ENCODE measurements at regions not wholly inside any gene's neighbourhood (a gene's known extent, or its start where the extent isn't known, plus 50 kb on each side); places are given as distances from the start of the nearest gene placed in this dataset.

DNA sequence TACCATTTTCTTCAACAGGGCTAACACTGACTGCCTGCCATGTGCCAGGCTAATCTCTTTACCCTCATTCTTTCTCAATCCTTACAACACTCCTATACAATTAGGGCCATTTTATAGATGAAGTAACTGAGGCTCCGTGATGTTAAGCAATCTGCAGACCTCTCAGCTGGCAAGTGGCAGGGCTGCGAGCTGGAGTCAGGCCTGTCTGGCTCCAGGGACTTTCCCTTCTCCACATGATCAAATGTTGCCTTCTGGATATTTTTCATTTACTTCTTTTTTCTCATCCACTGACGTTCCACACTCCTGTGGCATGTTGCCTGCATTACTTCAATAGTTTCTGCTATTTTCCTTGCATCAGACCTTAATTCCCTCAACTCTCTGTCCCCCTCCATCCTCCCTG, 55.2 kb upstream of the TAGAP start:
- DNase-seq (ENCODE audit: low read depth) = no peak

DNA sequence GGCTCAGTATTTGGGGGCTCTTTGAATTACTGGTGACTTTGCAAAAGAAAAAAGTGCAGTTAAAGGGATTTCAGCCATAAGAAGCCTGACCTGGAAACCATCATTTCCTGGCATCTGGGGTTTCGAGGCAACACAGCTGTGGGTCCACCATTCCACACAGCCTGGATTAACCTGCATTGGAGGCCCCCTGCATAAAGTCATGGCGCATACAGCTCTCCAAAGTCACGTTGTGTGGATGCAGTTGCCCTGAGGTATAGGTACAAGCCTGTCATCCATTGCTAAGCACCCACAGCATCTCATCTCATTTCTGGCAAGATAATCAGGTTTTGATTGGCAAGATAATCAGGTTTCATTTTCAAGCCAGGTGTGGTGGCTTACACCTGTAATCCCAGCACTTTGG, 54.5 kb upstream of the TAGAP start:
- no peak for DNase-seq (ENCODE audit: low read depth)

DNA sequence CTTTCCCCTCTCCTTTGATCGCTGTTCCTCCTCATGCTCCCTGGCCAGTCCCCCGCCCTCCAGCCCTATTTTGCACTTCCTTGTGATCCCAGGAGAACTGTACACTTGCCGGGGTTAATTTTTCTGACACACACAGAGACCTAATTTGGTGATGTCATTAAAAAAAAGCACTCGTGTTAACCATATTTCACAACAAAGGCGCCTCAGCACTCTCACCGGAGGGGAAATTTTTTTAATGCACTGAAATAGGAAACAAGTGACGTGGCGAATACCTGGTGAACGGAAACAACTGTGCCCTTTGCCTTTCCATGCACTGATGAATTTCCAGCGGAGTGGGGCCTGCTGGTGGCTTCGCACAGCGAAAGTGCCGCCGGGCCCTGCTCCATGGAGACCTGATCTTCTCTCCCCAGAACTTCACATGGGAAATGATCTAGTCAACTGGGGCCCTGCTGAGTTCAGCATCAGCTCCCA, 53.9 kb upstream of the TAGAP start:
- DNase-seq (ENCODE audit: low read depth) = no peak

DNA sequence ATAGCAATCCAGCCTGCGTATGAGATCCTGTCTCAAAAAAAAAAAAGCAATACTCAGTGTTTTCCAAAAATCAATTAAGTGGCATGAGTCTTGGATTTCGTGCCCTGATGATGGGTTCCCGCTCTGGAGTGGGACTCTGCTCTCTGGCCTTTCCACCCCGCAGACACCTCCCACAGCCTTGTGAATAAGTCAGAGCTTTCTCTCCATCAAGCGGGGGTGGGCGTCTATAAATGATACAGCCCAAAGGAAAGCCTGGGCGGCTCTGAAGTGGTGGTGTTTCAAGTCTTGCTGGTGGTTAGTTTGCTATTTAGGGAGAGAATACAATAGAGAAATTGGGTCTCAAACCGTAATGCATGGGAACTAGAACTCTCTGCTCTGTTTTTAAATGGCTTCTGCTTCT, 52.5 kb upstream of the TAGAP start:
- no peak for DNase-seq (ENCODE audit: low read depth)

DNA sequence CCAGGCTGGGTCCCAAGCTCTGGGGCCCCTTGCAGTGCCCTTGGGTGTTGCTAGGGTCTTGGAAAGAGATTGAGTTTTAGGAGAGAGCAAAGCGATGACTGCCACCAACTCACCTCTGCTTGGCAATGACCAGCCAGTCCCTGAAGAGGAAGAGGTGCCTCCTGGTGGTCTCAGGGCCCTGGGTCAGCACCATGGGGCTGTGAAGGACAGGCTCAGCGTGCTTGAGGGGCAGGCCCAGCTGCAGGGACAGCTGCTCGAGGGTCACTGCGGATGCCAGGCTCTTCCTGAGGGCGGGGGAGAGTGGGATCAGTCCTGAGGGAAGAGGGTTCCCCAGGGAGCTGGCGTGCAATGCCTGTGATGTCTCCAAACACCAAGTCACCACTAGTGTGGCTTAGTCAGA, 50.8 kb upstream of the TAGAP start:
- DNase-seq (ENCODE audit: low read depth) = no peak

DNA sequence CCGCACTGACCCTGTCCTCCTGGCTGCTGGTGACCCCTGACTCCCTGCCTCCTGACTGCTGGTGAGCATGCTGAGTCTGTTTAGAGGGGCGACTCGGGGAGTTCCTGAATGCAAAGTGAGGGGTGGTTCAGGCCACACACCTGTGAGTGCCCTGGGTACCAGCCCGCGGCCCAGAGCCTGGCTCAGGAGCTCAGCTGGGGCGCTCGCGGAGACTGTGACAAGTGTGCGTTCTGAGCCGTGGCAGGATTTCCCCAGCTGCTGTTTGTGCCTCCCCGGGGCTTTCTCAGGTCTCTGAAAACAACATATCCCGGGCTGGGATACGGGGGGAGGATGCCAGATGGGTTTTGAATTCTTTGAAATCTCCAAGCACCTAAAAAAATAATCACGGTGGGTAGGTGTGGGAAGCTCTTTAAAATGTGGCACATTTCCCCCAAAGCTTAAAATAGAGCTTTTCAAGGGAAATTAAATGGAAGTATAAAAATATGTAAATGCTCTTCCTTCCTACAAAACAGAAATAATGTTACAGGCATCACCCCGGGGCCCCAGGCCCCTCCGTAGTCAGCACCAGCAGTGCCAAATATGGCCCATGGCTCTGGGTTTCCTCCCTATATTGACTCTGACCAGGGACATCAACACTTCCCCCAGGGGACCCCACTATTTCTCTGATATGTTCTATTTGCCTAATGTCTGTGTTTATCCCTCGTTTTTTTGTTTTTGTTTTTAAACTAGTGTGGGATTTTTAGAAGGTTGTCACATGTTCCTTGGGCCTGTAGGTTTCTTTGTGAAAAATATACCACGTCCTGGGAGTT, 49.9 kb upstream of the TAGAP start:
- DNase-seq (ENCODE audit: low read depth) = no peak
